GM12874 (cell line): ENCODE measurements at regions not wholly inside any gene's neighbourhood (a gene's known extent, or its start where the extent isn't known, plus 50 kb on each side); places are given as distances from the start of the nearest gene placed in this dataset.

Source experiments
- CTCF ChIP-seq: IDR thresholded peaks from 2 replicates; pipeline ENCODE4 v1.5.1; 2011; ENCODE audit warnings: low read depth, mild to moderate bottlenecking, control low read depth, low read length, moderate library complexity; ENCODE audit not compliant: insufficient read depth

GRCh38 chr15:38782156-38782555 is 217.5 kb upstream of the RASGRP1 start:
- no peak for TF ChIP-seq CTCF

GRCh38 chr15:38788918-38789317 is 224.3 kb upstream of the RASGRP1 start:
- no peak for TF ChIP-seq CTCF

- TF ChIP-seq CTCF: no peak
These were observed 225.0 kb upstream of the RASGRP1 start for GRCh38 chr15:38789566-38789965.

DNA sequence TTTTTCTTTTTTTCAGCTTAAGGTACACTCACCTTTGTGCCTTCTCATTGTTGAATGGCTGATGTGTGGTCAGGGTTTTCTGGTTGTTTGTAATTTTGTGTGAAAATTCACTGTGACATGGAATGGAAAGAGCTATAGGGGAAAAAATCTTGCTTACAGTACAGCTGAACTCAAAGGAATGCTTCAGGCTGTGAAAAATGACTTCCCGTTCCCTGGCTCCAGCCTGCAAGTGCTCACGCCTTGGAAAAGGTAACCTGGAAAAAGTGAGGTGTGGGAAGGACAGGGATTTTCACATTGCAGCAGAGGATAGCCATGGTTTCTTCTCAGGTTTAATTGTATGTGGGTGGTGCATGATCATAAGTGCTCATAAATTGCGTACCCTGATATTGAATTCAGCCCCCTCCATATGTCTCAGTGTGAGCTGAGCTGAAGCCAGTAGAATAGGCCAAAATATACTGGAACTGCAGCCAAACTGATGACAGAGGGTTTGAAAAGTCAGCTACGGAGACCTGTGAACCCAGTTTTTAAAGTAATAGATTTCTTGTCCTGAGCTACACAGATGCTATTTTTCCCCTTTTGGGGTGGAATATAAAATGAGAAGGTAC is 228.7 kb upstream of the RASGRP1 start:
- no peak for TF ChIP-seq CTCF

DNA sequence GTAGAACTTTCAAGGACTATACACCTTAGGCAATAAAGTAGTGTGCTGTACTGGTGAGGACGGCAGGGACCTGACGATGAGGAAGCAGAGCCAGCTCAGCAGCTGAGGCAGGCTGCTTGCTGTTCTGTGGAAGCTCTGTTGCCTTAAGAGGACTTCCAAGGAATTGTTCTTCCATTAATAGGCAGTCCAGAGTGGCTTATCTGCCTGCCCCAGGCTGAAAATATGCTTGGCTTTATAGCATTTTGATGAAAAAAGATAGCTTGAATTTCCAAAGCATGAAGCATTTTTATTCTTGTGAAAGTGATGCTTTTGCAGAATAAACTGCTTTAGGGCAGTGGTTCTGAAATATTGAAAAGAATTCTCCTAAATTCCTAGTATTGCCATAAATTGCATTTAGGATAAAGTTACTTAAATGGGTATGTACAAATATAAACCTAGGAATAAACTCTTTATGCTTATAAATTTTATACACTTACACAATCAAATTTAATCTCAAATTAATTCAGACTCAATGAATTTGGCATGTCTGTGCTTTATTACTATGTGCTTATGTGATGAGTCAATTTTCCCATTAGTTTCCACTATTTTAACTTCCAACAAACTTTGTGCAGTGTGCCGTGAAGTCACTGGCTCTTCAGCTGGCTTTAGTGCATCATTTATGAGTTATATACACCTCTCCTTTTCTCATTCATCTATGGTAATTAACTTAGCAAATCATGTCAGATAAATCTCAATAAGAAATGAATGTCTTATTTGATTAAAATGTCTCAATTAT is 231.0 kb upstream of the RASGRP1 start:
- TF ChIP-seq CTCF: no peak

DNA sequence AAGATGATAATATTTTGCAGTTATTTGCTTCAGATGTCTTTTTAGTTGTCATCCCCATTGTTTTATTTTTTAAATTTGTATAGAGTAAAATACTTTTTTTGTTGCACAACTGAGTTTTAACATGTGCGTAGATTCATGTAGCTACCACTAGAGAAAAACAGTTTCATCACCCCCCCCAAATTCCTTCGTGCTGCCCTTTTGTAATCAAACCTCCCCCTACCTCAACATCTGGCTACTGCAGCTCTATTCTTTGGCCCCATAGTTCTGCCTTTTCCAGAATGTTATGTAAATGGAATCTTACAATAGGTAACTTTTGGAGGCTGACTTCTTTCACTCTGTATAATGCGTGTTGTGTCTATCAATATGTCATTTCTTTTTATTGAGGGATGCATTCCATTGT is 232.0 kb upstream of the RASGRP1 start:
- TF ChIP-seq CTCF: no peak

GRCh38 chr15:38809621-38810020 is 245.0 kb upstream of the RASGRP1 start:
- no peak for TF ChIP-seq CTCF
